Activated naive CD8-positive, alpha-beta T cell treated with anti-CD3 and anti-CD28 coated beads, Interleukin-2, amount 10 ng/mL, durations not matched to agents 7 days and 5 days (primary cell): ENCODE measurements at regions not wholly inside any gene's neighbourhood (a gene's known extent, or its start where the extent isn't known, plus 50 kb on each side); places are given as distances from the start of the nearest gene placed in this dataset.

Source experiments
- ATAC-seq: fragments of 150-1000 bp; cut with Tn5 transposase; one replicate; pipeline ENCODE4 v1.10.0; 2021; ENCODE audit warnings: low read depth, moderate library complexity
- POLR2A ChIA-PET: fragments of 350-600 bp; sonication (Branson Sonifier 250); formaldehyde crosslinking; loops from one replicate; lab custom pipeline; 2021; ENCODE audit warnings: antibody characterized with exemption; lab: Charles Lee
- DNase-seq: peaks from one replicate; pipeline ENCODE4 v3.0.0; 2021
- H3K27ac Mint-ChIP-seq: one replicate; pipeline ENCODE4 v1.8.0; 2022; ENCODE audit warnings: mild to moderate bottlenecking, mixed read lengths
- H3K27me3 Mint-ChIP-seq: one replicate; pipeline ENCODE4 v1.8.0; 2022; ENCODE audit warnings: mild to moderate bottlenecking, moderate library complexity, mixed read lengths
- H3K36me3 Mint-ChIP-seq: one replicate; pipeline ENCODE4 v1.8.0; 2021; ENCODE audit warnings: mild to moderate bottlenecking, mixed read lengths
- H3K4me1 Mint-ChIP-seq: one replicate; pipeline ENCODE4 v1.8.0; 2021; ENCODE audit warnings: mixed read lengths
- H3K4me3 Mint-ChIP-seq: one replicate; pipeline ENCODE4 v1.8.0; 2022; ENCODE audit warnings: mild to moderate bottlenecking, moderate library complexity, mixed read lengths
- H3K9me3 Mint-ChIP-seq: one replicate; pipeline ENCODE4 v1.8.0; 2021; ENCODE audit warnings: mixed read lengths

- no peak overlapping the region for H3K27ac Mint-ChIP-seq
- DNase-seq (no peak), ATAC-seq (no peak)
- POLR2A ChIA-PET, result no interaction called here
- H3K9me3 Mint-ChIP-seq, result no peaks in the 10 kb centered on the region
- H3K36me3 Mint-ChIP-seq, result no peaks in the 10 kb centered on the region
- H3K27me3 Mint-ChIP-seq, result no peaks in the 10 kb centered on the region
- no peaks in the 10 kb centered on the region for H3K4me1 Mint-ChIP-seq
- H3K4me3 Mint-ChIP-seq, result no peak overlapping the region
Observed at GRCh38 chr3:178170698-178171535, 365.3 kb upstream of the KCNMB2 start.

DNA sequence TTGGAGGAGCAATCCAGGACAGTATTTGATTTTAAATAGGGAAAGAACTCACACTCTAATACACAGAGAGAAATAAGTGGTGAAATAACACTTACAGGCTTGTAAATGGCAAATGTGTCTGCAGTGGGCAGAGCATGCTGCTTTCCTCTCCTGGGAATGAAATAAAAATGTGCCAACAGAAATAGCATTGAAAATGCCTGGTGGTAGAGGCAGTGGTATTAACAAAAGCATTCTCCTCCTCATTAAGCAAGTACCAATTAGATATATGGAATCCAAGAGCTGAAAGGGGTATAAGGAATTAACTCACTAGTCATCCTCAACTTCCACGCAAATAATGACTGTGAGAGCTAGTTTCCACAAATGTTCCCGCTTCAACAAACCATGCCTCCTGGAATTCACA is 364.1 kb upstream of the KCNMB2 start:
- Mint-ChIP-seq H3K4me3 (no peak overlapping the region), H3K4me1 (no peaks in the 10 kb centered on the region), H3K27me3 (no peaks in the 10 kb centered on the region), H3K9me3 (no peaks in the 10 kb centered on the region), H3K36me3 (no peaks in the 10 kb centered on the region), H3K27ac (no peak overlapping the region)
- DNase-seq, result no peak
- POLR2A ChIA-PET, result no interaction called here
- ATAC-seq, result no peak

- Mint-ChIP-seq H3K36me3 (no peaks in the 10 kb centered on the region), H3K9me3 (no peaks in the 10 kb centered on the region), H3K27ac (no peak overlapping the region), H3K4me1 (no peaks in the 10 kb centered on the region), H3K4me3 (no peak overlapping the region), H3K27me3 (no peaks in the 10 kb centered on the region)
- POLR2A ChIA-PET, result no interaction called here
- DNase-seq, result no peak
- ATAC-seq, result no peak
Observed at GRCh38 chr3:178174201-178174915, 361.9 kb upstream of the KCNMB2 start.

- POLR2A ChIA-PET, result no interaction called here
- Mint-ChIP-seq H3K4me3 (no peak overlapping the region), H3K36me3 (no peaks in the 10 kb centered on the region), H3K4me1 (no peaks in the 10 kb centered on the region), H3K27ac (no peak overlapping the region), H3K9me3 (no peaks in the 10 kb centered on the region), H3K27me3 (no peaks in the 10 kb centered on the region)
- no peak for ATAC-seq
- no peak for DNase-seq
Observed at GRCh38 chr3:178181088-178181487, 355.1 kb upstream of the KCNMB2 start.

DNA sequence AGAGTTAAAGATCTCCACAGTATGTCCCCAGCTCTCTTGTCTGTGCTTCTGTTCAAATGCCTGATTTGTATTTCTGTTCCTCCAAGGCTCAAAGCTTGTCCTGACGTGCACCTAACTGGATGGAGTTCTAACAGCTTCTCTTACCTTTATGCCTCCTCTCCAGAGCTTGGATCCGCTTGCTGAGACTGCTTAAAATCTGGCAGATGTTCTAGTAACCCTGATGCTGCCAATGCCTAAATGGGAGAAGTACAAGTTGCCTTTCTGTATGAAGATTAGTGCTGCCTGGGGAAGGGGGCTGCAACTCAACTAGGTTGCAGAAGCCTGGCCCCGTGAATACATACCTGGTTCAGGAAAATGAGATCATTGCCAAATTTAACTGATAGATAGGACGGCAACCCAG is 354.5 kb upstream of the KCNMB2 start:
- no peak for ATAC-seq
- POLR2A ChIA-PET, result no interaction called here
- Mint-ChIP-seq H3K4me1 (no peaks in the 10 kb centered on the region), H3K36me3 (no peaks in the 10 kb centered on the region), H3K27me3 (no peaks in the 10 kb centered on the region), H3K9me3 (no peaks in the 10 kb centered on the region), H3K4me3 (no peak overlapping the region), H3K27ac (no peak overlapping the region)
- DNase-seq, result no peak

GRCh38 chr3:178182337-178182779 is 353.9 kb upstream of the KCNMB2 start:
- ATAC-seq, result no peak
- H3K4me3 Mint-ChIP-seq, result no peak overlapping the region
- H3K4me1 Mint-ChIP-seq, result no peaks in the 10 kb centered on the region
- DNase-seq, result no peak
- H3K9me3 Mint-ChIP-seq, result no peaks in the 10 kb centered on the region
- H3K27me3 Mint-ChIP-seq, result no peaks in the 10 kb centered on the region
- H3K36me3 Mint-ChIP-seq, result no peaks in the 10 kb centered on the region
- no peak overlapping the region for H3K27ac Mint-ChIP-seq
- POLR2A ChIA-PET, result no interaction called here

- H3K4me3 Mint-ChIP-seq, result no peak overlapping the region
- no peaks in the 10 kb centered on the region for H3K27me3 Mint-ChIP-seq
- POLR2A ChIA-PET, result no interaction called here
- DNase-seq (no peak), ATAC-seq (no peak)
- H3K27ac Mint-ChIP-seq, result no peak overlapping the region
- H3K4me1 Mint-ChIP-seq, result no peaks in the 10 kb centered on the region
- H3K9me3 Mint-ChIP-seq, result no peaks in the 10 kb centered on the region
- H3K36me3 Mint-ChIP-seq, result no peaks in the 10 kb centered on the region
Observed at GRCh38 chr3:178184833-178185232, 351.4 kb upstream of the KCNMB2 start.

- DNase-seq (no peak), ATAC-seq (no peak)
- Mint-ChIP-seq H3K36me3 (no peaks in the 10 kb centered on the region), H3K27me3 (no peaks in the 10 kb centered on the region), H3K27ac (no peak overlapping the region), H3K9me3 (no peaks in the 10 kb centered on the region), H3K4me3 (no peak overlapping the region), H3K4me1 (no peaks in the 10 kb centered on the region)
- POLR2A ChIA-PET, result no interaction called here
Observed at GRCh38 chr3:178186666-178187065, 349.6 kb upstream of the KCNMB2 start.

DNA sequence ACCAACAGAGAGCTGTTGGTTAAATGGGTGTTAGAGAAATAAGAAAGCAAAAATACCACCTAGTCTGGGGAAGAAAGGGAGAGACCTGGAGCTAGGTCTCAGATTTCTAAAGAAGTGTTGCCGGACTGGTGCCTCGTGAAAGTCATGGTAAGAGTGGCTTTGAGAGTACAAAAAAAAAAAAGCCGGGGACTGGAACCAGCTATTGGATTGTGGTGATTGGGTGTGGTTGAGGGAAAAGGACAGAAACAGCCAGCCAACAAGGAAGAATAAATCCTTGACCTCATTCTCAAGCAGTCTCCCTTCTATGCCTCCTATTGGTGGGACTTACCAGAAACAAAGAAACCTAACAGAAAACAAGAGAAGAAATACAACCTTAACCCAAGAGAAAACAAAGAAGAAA is 346.4 kb upstream of the KCNMB2 start:
- DNase-seq, result no peak
- no peak for ATAC-seq
- Mint-ChIP-seq H3K36me3 (no peaks in the 10 kb centered on the region), H3K4me3 (no peak overlapping the region), H3K27ac (no peak overlapping the region), H3K9me3 (no peaks in the 10 kb centered on the region), H3K27me3 (no peaks in the 10 kb centered on the region), H3K4me1 (peaks cover 4% of the 10 kb centered on the region)
- POLR2A ChIA-PET, result no interaction called here

DNA sequence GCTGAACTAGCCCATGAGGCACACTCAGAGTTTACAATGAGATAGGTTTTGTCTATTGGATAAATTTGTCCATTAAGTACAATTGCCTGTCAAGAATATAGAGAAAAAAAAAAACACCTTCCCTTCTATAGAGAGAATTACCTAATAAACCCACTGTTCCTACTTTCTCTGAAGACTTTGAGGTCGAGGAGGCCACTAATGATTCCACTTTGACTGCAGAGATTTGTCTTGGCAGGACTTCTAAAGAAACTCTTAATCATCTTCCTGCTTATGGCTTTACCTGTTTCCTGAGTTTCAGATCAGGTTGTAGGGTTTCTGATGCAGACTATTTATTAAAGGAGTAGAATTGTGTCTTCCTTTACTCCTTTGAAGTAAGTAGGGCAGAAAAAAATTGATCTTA is 342.4 kb upstream of the KCNMB2 start:
- no peaks in the 10 kb centered on the region for H3K36me3 Mint-ChIP-seq
- no peak overlapping the region for H3K27ac Mint-ChIP-seq
- DNase-seq, result no peak
- peaks cover 4% of the 10 kb centered on the region for H3K4me1 Mint-ChIP-seq
- H3K27me3 Mint-ChIP-seq, result no peaks in the 10 kb centered on the region
- ATAC-seq, result no peak
- no peak overlapping the region for H3K4me3 Mint-ChIP-seq
- POLR2A ChIA-PET, result no interaction called here
- H3K9me3 Mint-ChIP-seq, result no peaks in the 10 kb centered on the region

GRCh38 chr3:178194539-178194938 is 341.7 kb upstream of the KCNMB2 start:
- no peaks in the 10 kb centered on the region for H3K9me3 Mint-ChIP-seq
- DNase-seq, result no peak
- no peak overlapping the region for H3K27ac Mint-ChIP-seq
- no peak overlapping the region for H3K4me3 Mint-ChIP-seq
- no peak for ATAC-seq
- H3K27me3 Mint-ChIP-seq, result no peaks in the 10 kb centered on the region
- H3K4me1 Mint-ChIP-seq, result peaks cover 4% of the 10 kb centered on the region
- POLR2A ChIA-PET, result no interaction called here
- no peaks in the 10 kb centered on the region for H3K36me3 Mint-ChIP-seq

DNA sequence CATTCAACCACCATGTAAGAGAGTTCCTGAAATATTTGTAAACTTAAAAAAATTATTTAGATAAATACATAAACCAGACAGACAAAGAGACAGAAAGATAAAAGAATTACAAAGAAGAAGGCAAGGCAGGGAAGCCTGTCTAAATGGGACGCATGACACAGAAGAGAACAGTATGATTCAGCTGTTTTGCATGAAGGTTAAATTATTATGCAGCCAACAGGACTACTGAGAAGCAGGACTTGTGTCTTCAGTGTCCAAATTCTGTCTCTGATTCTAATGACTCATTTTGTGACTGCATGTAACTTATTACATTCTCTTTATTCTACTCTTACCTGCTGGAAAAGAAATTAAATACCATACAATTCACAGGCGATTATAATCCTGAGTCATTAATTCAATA is 340.4 kb upstream of the KCNMB2 start:
- Mint-ChIP-seq H3K4me1 (peaks cover 4% of the 10 kb centered on the region), H3K36me3 (no peaks in the 10 kb centered on the region), H3K9me3 (no peaks in the 10 kb centered on the region), H3K27me3 (no peaks in the 10 kb centered on the region), H3K27ac (no peak overlapping the region), H3K4me3 (no peak overlapping the region)
- ATAC-seq (no peak), DNase-seq (no peak)
- POLR2A ChIA-PET, result no interaction called here

DNA sequence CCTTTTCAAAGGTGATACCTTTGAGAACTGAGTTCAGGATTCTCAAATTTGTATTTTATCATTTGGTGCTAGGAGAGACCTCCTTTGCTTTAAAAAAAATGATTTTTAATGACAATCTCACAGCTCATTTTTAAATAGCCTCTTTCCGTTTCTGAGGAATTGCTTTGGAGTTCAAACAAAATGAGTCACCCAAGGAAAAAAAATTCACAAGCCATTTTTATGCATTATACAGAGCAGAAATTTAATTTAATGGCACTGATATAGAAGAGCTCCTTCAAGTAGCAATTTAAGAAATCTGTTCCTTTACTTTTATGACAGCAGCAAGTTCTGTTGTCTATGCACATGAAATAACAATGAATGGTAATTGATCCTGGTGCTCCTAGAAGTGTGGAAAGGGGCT is 337.9 kb upstream of the KCNMB2 start:
- ATAC-seq, result no peak
- peaks cover 4% of the 10 kb centered on the region for H3K4me1 Mint-ChIP-seq
- H3K27me3 Mint-ChIP-seq, result no peaks in the 10 kb centered on the region

DNA sequence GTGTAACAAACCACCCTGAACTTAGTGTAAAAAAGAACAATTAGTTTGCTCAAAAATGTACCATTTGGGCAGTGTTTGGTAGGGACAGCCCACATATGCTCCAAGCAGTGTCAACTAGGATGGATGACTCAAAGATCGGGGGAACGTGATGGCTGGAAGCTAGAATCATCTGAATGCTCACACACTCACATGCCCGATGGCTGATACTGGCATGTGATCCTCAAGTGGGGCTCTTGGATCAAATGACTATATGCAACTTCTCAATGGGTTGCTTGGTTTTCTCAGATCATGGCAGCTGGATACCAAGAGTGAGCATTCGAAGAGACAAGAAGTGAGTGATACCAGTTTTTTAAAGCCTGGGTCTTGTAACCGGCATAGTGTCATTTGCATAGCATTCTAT is 335.9 kb upstream of the KCNMB2 start:
- POLR2A ChIA-PET, result no interaction called here
- DNase-seq (no peak), ATAC-seq (no peak)
- Mint-ChIP-seq H3K4me1 (no peaks in the 10 kb centered on the region), H3K4me3 (no peak overlapping the region), H3K27me3 (no peaks in the 10 kb centered on the region), H3K27ac (no peak overlapping the region), H3K9me3 (no peaks in the 10 kb centered on the region), H3K36me3 (no peaks in the 10 kb centered on the region)

More for the DNA sequence above, 337.9 kb upstream of the KCNMB2 start:
- POLR2A ChIA-PET, result no interaction called here
- Mint-ChIP-seq H3K27ac (no peak overlapping the region), H3K4me3 (no peak overlapping the region), H3K9me3 (no peaks in the 10 kb centered on the region), H3K36me3 (no peaks in the 10 kb centered on the region)
- DNase-seq, result no peak
